IPS-15b (cell line): ENCODE measurements at regions not wholly inside any gene's neighbourhood (a gene's known extent, or its start where the extent isn't known, plus 50 kb on each side); places are given as distances from the start of the nearest gene placed in this dataset.

Source experiments
- H3K27me3 ChIP-seq: one replicate; pipeline ENCODE4 v1.6.1; 2013; ENCODE audit warnings: low read length; ENCODE audit not compliant: control insufficient read depth, insufficient read depth
- H3K36me3 ChIP-seq: one replicate; pipeline ENCODE4 v1.6.1; 2013; ENCODE audit warnings: low read length; ENCODE audit not compliant: control insufficient read depth, insufficient read depth
- H3K4me1 ChIP-seq: one replicate; pipeline ENCODE4 v1.6.1; 2013; ENCODE audit warnings: mild to moderate bottlenecking, low read length; ENCODE audit not compliant: control insufficient read depth, insufficient read depth
- H3K4me3 ChIP-seq: one replicate; pipeline ENCODE4 v1.5.1; 2013; ENCODE audit warnings: low read depth, low read length
- H3K9ac ChIP-seq: one replicate; pipeline ENCODE4 v1.6.1; 2013; ENCODE audit warnings: low read depth, mild to moderate bottlenecking, low read length
- H3K9me3 ChIP-seq: one replicate; pipeline ENCODE4 v1.6.1; 2013; ENCODE audit warnings: mild to moderate bottlenecking, low read length; ENCODE audit not compliant: control insufficient read depth, insufficient read depth

DNA sequence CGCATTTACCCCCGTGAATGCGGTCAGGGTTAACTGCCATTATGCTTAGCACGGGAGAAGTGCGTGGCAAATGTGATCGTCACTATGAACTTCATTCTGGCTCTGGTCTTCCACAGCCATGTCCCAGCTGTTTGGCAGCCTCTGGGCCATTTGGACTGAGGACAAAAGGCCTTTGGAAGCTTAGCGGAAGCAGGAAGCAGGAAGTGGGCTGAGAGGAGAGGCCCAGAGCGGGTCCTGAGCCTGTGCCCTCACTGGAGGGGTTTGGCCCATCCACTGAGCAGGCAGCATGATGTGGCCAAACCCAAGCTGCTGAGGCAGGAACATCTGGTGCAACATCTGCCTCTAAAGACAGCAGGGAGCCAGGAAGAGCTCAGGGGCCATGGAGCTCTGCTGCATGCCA, 345.9 kb downstream of the C16orf95 start:
- no peaks in the 10 kb centered on the region for H3K27me3 ChIP-seq
- H3K4me1 ChIP-seq, result no peaks in the 10 kb centered on the region
- H3K36me3 ChIP-seq, result no peaks in the 10 kb centered on the region
- H3K9me3 ChIP-seq, result no peaks in the 10 kb centered on the region
- no peak overlapping the region for H3K4me3 ChIP-seq
- H3K9ac ChIP-seq, result no peak overlapping the region

GRCh38 chr16:86974120-86974519, 343.1 kb downstream of the C16orf95 start:
- Histone ChIP-seq H3K36me3 (no peaks in the 10 kb centered on the region), H3K4me1 (no peaks in the 10 kb centered on the region), H3K4me3 (no peak overlapping the region), H3K9ac (no peak overlapping the region), H3K27me3 (no peaks in the 10 kb centered on the region), H3K9me3 (no peaks in the 10 kb centered on the region)

DNA sequence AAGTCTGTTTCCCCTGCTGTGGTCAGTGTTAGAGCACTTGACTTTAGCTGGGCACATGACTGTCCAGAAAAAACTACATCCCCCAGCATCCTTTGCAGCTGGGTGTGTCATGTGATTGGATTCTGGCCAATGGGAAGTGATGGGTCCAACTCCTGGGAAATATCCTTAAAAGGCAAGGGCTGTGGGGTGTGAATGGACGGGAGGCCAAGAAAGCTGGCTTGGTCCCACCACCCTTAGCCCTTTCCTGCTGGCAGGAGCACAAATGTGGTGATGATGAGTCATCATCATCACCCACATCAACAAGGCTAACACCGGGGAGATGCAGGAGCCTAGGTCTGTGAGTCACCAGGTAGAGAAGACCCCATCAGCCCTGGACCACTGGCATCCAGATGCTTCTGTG, 341.7 kb downstream of the C16orf95 start:
- no peaks in the 10 kb centered on the region for H3K27me3 ChIP-seq

GRCh38 chr16:86977076-86977676, 340.0 kb downstream of the C16orf95 start:
- Histone ChIP-seq H3K36me3 (no peaks in the 10 kb centered on the region), H3K4me3 (no peak overlapping the region), H3K9me3 (no peaks in the 10 kb centered on the region), H3K27me3 (no peaks in the 10 kb centered on the region), H3K4me1 (no peaks in the 10 kb centered on the region), H3K9ac (no peak overlapping the region)

More for the DNA sequence above, 341.7 kb downstream of the C16orf95 start:
- Histone ChIP-seq H3K36me3 (no peaks in the 10 kb centered on the region), H3K9me3 (no peaks in the 10 kb centered on the region), H3K4me1 (no peaks in the 10 kb centered on the region), H3K4me3 (no peak overlapping the region), H3K9ac (no peak overlapping the region)

GRCh38 chr16:86978445-86979030, 338.7 kb downstream of the C16orf95 start:
- Histone ChIP-seq H3K4me3 (no peak overlapping the region), H3K27me3 (no peaks in the 10 kb centered on the region), H3K36me3 (no peaks in the 10 kb centered on the region), H3K9me3 (no peaks in the 10 kb centered on the region), H3K4me1 (no peaks in the 10 kb centered on the region), H3K9ac (no peak overlapping the region)

DNA sequence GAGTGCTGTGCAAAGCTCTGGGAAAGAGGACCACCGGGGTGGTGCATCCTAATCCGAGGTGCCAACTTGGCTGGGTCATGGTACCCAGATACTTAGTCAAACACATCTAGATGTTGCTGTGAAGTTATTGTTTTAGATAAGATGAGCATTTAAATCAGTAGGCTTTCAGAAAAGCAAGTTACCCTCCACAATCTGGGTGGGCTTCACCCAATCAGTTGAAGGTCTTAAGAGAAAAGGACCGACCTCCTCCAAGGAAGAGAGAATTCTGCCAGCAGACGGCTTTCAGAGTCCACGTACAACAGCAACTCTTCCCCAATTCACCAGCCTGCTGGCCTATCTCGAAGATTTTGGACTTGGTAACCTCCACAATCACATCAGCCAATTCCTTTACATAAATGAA, 338.1 kb downstream of the C16orf95 start:
- Histone ChIP-seq H3K9ac (no peak overlapping the region), H3K9me3 (no peaks in the 10 kb centered on the region), H3K4me3 (no peak overlapping the region), H3K27me3 (no peaks in the 10 kb centered on the region), H3K4me1 (no peaks in the 10 kb centered on the region), H3K36me3 (no peaks in the 10 kb centered on the region)

DNA sequence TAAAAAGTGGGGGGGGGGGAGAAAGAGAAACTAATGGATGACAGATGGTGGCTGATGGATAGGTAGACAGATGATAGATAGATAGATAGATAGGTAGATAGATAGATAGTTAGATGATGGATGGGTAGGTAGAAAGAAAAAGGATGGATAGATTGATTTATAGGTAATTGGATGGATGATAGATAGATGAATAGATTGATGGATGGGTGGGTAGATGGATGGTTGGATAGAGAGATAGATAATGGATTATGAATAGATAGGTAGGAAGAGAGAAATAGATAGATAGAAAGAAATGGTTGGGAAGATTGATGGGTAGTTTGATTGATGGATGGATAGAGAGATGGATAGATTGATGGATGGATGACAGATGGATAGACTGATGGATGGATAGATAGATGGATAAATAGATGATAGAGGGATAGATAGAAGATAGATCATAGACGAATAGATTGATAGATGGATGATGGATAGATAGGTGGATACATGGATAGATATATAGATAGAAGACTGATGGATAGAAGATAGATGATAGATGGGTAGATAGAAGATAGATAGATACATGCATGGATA, 337.1 kb downstream of the C16orf95 start:
- H3K27me3 ChIP-seq, result no peaks in the 10 kb centered on the region
- no peak overlapping the region for H3K4me3 ChIP-seq
- H3K36me3 ChIP-seq, result no peaks in the 10 kb centered on the region
- no peaks in the 10 kb centered on the region for H3K9me3 ChIP-seq
- no peak overlapping the region for H3K9ac ChIP-seq
- H3K4me1 ChIP-seq, result no peaks in the 10 kb centered on the region

- Histone ChIP-seq H3K36me3 (no peaks in the 10 kb centered on the region), H3K9me3 (no peaks in the 10 kb centered on the region), H3K4me3 (no peak overlapping the region), H3K4me1 (no peaks in the 10 kb centered on the region), H3K27me3 (no peaks in the 10 kb centered on the region), H3K9ac (no peak overlapping the region)
Measured at GRCh38 chr16:86980644-86981043, 336.5 kb downstream of the C16orf95 start.

DNA sequence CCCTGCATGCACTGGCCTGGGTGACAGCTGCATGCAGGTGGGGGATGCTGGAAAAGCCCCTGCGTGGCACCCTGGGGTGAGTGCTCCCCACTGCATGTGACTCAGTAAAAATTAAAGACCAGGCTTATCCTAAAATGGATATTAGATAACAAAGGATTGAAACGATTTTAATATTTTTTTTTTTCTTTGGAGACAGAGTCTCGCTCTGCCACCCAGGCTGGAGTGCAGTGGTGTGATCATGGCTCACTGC, 334.9 kb downstream of the C16orf95 start:
- no peak overlapping the region for H3K4me3 ChIP-seq
- no peaks in the 10 kb centered on the region for H3K27me3 ChIP-seq
- no peaks in the 10 kb centered on the region for H3K9me3 ChIP-seq
- no peaks in the 10 kb centered on the region for H3K36me3 ChIP-seq
- H3K9ac ChIP-seq, result no peak overlapping the region
- no peaks in the 10 kb centered on the region for H3K4me1 ChIP-seq

- no peaks in the 10 kb centered on the region for H3K9me3 ChIP-seq
Measured at GRCh38 chr16:86982912-86983311, 334.3 kb downstream of the C16orf95 start.

GRCh38 chr16:86983621-86984020, 333.6 kb downstream of the C16orf95 start:
- Histone ChIP-seq H3K27me3 (no peaks in the 10 kb centered on the region), H3K9me3 (no peaks in the 10 kb centered on the region), H3K9ac (no peak overlapping the region)

More at GRCh38 chr16:86982912-86983311, 334.3 kb downstream of the C16orf95 start:
- H3K4me1 ChIP-seq, result no peaks in the 10 kb centered on the region
- no peak overlapping the region for H3K9ac ChIP-seq
- no peak overlapping the region for H3K4me3 ChIP-seq
- no peaks in the 10 kb centered on the region for H3K36me3 ChIP-seq
- H3K27me3 ChIP-seq, result no peaks in the 10 kb centered on the region

GRCh38 chr16:86984343-86984742, 332.8 kb downstream of the C16orf95 start:
- H3K9me3 ChIP-seq, result no peaks in the 10 kb centered on the region
- no peak overlapping the region for H3K4me3 ChIP-seq
- H3K27me3 ChIP-seq, result no peaks in the 10 kb centered on the region

More at GRCh38 chr16:86983621-86984020, 333.6 kb downstream of the C16orf95 start:
- Histone ChIP-seq H3K4me3 (no peak overlapping the region), H3K4me1 (no peaks in the 10 kb centered on the region), H3K36me3 (no peaks in the 10 kb centered on the region)

More at GRCh38 chr16:86984343-86984742, 332.8 kb downstream of the C16orf95 start:
- Histone ChIP-seq H3K36me3 (no peaks in the 10 kb centered on the region), H3K4me1 (no peaks in the 10 kb centered on the region), H3K9ac (no peak overlapping the region)
